ENCODE measurements at regions not wholly inside any gene's neighbourhood (a gene's known extent, or its start where the extent isn't known, plus 50 kb on each side); places are given as distances from the start of the nearest gene placed in this dataset.
"Not testable (repeated sequence)": the region's sequence is repeated elsewhere in the genome, so short reads cannot be mapped to it uniquely, and the experiment has no call there.

DNA sequence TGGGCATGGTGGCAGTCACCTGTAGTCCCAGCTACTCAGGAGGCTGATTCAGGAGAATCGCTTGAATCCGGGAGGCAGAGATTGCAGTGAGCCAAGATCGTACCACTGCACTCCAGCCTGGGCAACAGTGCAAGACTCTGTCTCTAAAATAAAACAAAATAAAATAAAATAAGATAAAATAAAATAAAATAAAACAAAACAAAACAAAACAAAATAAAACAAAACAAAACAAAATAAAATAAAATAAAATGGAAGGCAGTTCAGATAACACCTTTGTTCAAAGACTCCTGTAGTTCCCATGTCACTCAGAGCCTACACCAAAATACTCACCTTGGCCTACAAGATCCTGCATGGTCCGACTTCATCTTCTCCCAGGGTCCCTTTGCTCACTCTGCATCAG lies 61.3 kb downstream of the SYF2 start:
- H3K4me1 ChIP-seq: peaks cover 13 to 17% (median 17%) of the 10 kb centered on the region in 3 donors
- FAIRE-seq; H3K4me3 ChIP-seq; DNase-seq; H3K27me3 ChIP-seq; intact Hi-C loops (cut with DNase I); H3K27ac ChIP-seq; ATAC-seq; H3K36me3 ChIP-seq; H3K9me3 ChIP-seq: not testable (repeated sequence)
- WGBS, 2 donors: 94 to 98% methylated on average over 4 of the region's 4 CpGs

GRCh38 chr1:25170439-25170838 lies 61.9 kb downstream of the SYF2 start:
- no peak for FAIRE-seq
- Histone ChIP-seq H3K4me3 (no peak overlapping the region), H3K27me3 (no peaks in the 10 kb centered on the region), H3K4me1 (peaks cover 13 to 17% (median 17%) of the 10 kb centered on the region in 3 donors), H3K9me3 (no peaks in the 10 kb centered on the region), H3K36me3 (no peaks in the 10 kb centered on the region), H3K27ac (no peak overlapping the region)
- intact Hi-C loops (cut with DNase I): no loop called here
- ATAC-seq: no peak
- 94 to 96% methylated on average over 6 of the region's 6 CpGs for WGBS, 2 donors
- TF ChIP-seq CTCF (IDR thresholded peaks at IDR 0.05): no peak
- no peak for DNase-seq

DNA sequence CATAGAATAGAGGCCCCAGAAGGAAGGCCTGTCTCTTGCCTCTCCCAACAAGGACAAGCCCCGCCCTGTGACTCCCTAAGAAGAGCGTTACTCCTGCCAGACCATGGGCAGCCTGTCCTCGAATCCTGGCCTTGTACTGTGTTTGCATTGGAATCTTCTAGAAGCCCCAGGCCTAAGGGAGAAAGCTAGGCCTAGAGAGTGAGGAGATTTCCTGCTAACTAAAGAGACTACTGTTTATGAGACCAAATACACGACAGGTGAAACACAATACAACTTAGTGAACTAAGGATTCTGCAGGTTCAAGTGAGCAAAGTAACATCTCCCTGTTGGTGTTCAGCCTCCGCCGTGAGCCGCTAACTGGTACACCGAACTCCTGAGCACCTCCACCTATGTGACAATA lies 62.7 kb downstream of the SYF2 start:
- no peak for FAIRE-seq
- Histone ChIP-seq H3K4me3 (no peak overlapping the region), H3K27ac (no peak overlapping the region), H3K4me1 (peaks cover 13 to 17% (median 17%) of the 10 kb centered on the region in 3 donors), H3K27me3 (no peaks in the 10 kb centered on the region), H3K9me3 (no peaks in the 10 kb centered on the region), H3K36me3 (no peaks in the 10 kb centered on the region)
- no peak for DNase-seq
- no peak for TF ChIP-seq CTCF (IDR thresholded peaks at IDR 0.05)
- intact Hi-C loops (cut with DNase I): no loop called here
- 89 to 90% methylated on average over 8 of the region's 8 CpGs for WGBS, 2 donors
- no peak for ATAC-seq

- DNase-seq (no peak), FAIRE-seq (no peak), ATAC-seq (no peak)
- H3K4me1 ChIP-seq: peaks cover 13 to 17% (median 17%) of the 10 kb centered on the region in 3 donors
- no peaks in the 10 kb centered on the region for H3K27me3 ChIP-seq
- no peaks in the 10 kb centered on the region for H3K36me3 ChIP-seq
- WGBS, 2 donors: 91 to 100% methylated on average over 2 of the region's 2 CpGs
- no peak overlapping the region for H3K4me3 ChIP-seq
- TF ChIP-seq CTCF (IDR thresholded peaks at IDR 0.05): no peak
- no peaks in the 10 kb centered on the region for H3K9me3 ChIP-seq
- intact Hi-C loops (cut with DNase I): no loop called here
- H3K27ac ChIP-seq: no peak overlapping the region
Observed at GRCh38 chr1:25169168-25169567, 63.1 kb downstream of the SYF2 start.

DNA sequence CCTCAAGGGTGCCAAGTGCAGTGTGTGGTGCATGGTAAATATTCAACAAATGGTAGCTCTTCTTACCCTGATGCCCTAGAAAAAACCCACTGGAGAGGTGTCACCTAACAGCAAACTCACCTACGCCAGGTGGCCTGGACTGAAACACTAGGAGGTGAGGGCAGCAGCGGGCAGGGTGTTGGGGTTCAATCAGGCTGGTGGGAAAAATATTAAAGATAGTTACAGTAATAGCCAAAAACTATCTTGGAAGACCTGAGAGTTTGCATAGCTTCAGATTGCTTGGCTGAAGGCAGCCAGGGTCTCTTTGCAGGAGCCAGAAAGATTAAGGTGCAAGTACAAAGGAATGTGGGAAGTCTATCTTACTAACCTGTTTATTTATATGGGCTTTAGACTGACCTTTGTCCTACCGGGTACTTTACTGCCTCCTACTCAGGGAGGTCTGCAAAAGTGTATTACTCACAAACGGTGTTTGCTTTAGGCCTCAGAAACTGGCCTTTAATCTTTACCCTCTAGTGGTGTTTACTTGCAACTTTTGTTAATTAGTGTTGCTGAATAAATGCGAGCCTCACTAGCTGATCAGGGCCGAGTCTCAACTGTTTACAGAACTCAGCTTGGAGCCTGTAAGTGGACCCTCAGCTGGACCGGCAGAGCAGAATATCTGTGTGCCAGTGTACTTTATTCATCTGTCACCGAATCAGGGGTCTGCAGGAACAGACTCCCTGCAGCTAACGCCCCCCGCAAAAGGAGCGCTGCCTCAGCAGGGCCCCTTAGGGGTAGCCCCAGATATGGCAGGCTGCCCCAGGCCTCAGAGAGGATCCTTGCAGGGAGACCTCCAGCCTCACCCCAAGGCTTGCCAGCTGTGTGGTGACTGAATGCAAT lies 63.9 kb downstream of the SYF2 start:
- Histone ChIP-seq H3K4me1 (peaks cover 13 to 17% (median 17%) of the 10 kb centered on the region in 3 donors), H3K9me3 (no peaks in the 10 kb centered on the region), H3K27me3 (no peaks in the 10 kb centered on the region), H3K36me3 (no peaks in the 10 kb centered on the region), H3K4me3 (no peak overlapping the region), H3K27ac (peak overlapping the region in 2 of 4 donors; percentile 32 to 55)
- ATAC-seq: peak; percentile 80 to 95 (median 94)
- FAIRE-seq: no peak
- peak in 2 of 6 donors; percentile 9 to 11 for DNase-seq
- 42 to 44% methylated on average over 11 of the region's 11 CpGs for WGBS, 2 donors
- peak in 1 of 4 donors; percentile 11 for TF ChIP-seq CTCF (IDR thresholded peaks at IDR 0.05)
- intact Hi-C loops (cut with DNase I): no loop called here

Measured in pancreas (tissue), 10 donors.